OCI-LY1 (cell line): ENCODE measurements at regions not wholly inside any gene's neighbourhood (a gene's known extent, or its start where the extent isn't known, plus 50 kb on each side); places are given as distances from the start of the nearest gene placed in this dataset.

ENCODE experiments used
- H2AFZ ChIP-seq: fragments of 200-600 bp; sonication (generic), shearing (Covaris generic); 2 replicates; pipeline ENCODE4 v1.6.0; 2014; ENCODE audit warnings: antibody characterized with exemption, mild to moderate bottlenecking, low read length
- H3F3A ChIP-seq: fragments of 200-600 bp; sonication (generic), shearing (Covaris generic); 2 replicates; pipeline ENCODE4 v1.6.0; 2014; ENCODE audit warnings: mild to moderate bottlenecking, antibody characterized with exemption, low read length, moderate library complexity; ENCODE audit not compliant: insufficient read depth
- H3K27ac ChIP-seq: fragments of 200-600 bp; sonication (generic); 2 replicates; pipeline ENCODE4 v1.5.1; 2014; ENCODE audit warnings: low read length, mixed run types, mild to moderate bottlenecking, low read depth; ENCODE audit not compliant: poor library complexity, severe bottlenecking
- H3K27me3 ChIP-seq: fragments of 200-600 bp; sonication (generic); 2 replicates; pipeline ENCODE4 v1.6.0; 2014; ENCODE audit warnings: antibody characterized with exemption, mild to moderate bottlenecking, low read length, moderate library complexity; ENCODE audit not compliant: insufficient read depth
- H3K36me3 ChIP-seq: fragments of 200-600 bp; sonication (generic); 2 replicates; pipeline ENCODE4 v1.6.1; 2014; ENCODE audit warnings: mild to moderate bottlenecking, antibody characterized with exemption, low read length, moderate library complexity, mixed read lengths; ENCODE audit not compliant: insufficient read depth
- H3K4me1 ChIP-seq: fragments of 200-600 bp; sonication (generic); 2 replicates; pipeline ENCODE4 v1.5.1; 2014; ENCODE audit warnings: mild to moderate bottlenecking, low read length, moderate library complexity; ENCODE audit not compliant: insufficient read depth, severe bottlenecking
- H3K4me2 ChIP-seq: fragments of 200-600 bp; sonication (generic), shearing (Covaris generic); 2 replicates; pipeline ENCODE4 v1.6.1; 2014; ENCODE audit warnings: low read length
- H3K4me3 ChIP-seq: fragments of 200-600 bp; sonication (generic); 2 replicates; pipeline ENCODE4 v1.5.1; 2014; ENCODE audit warnings: low read length, low read depth, mild to moderate bottlenecking, mixed read lengths; ENCODE audit not compliant: poor library complexity, severe bottlenecking
- H3K79me2 ChIP-seq: fragments of 200-600 bp; shearing (Covaris generic); 2 replicates; pipeline ENCODE4 v1.6.1; 2016; ENCODE audit warnings: mixed run types, low read length, mixed read lengths; ENCODE audit not compliant: insufficient read depth
- H3K9ac ChIP-seq: fragments of 200-600 bp; sonication (generic), shearing (Covaris generic); 2 replicates; pipeline ENCODE4 v1.6.1; 2014; ENCODE audit warnings: mild to moderate bottlenecking, low read length, mixed read lengths
- H3K9me2 ChIP-seq: fragments of 200-600 bp; sonication (generic), shearing (Covaris generic); 2 replicates; pipeline ENCODE4 v1.6.1; 2014; ENCODE audit warnings: low read depth, mild to moderate bottlenecking, low read length, mixed read lengths
- H3K9me3 ChIP-seq: fragments of 200-600 bp; shearing (Covaris generic); 2 replicates; pipeline ENCODE4 v1.6.1; 2014; ENCODE audit warnings: low read length, mixed read lengths
- H4K20me1 ChIP-seq: fragments of 200-600 bp; sonication (generic), shearing (Covaris generic); 2 replicates; pipeline ENCODE4 v1.6.0; 2016; ENCODE audit warnings: mild to moderate bottlenecking, low read length; ENCODE audit not compliant: insufficient read depth
- EZH2 ChIP-seq: fragments of 200-600 bp; sonication (generic), shearing (Covaris generic); IDR thresholded peaks from 2 replicates; pipeline ENCODE4 v1.8.0; 2017; ENCODE audit warnings: borderline replicate concordance, mixed run types, mild to moderate bottlenecking, antibody characterized with exemption, low read length, moderate library complexity, mixed read lengths
- TF ChIP-seq, protein P1 (sequence below): fragments of 200-600 bp; sonication (generic), shearing (Covaris generic); IDR thresholded peaks from 2 replicates; pipeline ENCODE4 v1.5.1; 2017; ENCODE audit warnings: mild to moderate bottlenecking, antibody characterized with exemption, low read length, moderate library complexity, mixed read lengths

DNA sequence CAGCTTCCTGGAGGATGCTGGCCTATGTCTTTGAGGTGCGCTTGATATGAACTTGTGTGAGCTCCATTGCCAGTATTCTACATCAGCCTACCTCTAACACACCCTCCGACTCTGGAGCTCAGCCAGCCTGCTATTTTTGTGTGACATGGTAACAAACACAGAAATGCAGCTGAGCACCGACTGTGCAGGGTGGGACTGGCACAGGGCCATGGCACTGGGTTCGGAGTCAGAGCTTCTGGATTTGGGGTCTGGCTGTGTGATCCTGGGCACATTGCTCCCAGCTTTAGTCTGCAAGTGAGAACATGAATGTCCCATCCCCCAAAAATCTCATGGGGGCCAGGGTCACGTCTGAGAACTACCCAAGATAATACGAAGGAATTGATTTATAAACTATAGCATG is 257.2 kb upstream of the CTBP2 start:
- H3K4me1 ChIP-seq, result no peaks in the 10 kb centered on the region
- no peak overlapping the region for H3K4me2 ChIP-seq
- no peak overlapping the region for H3K27ac ChIP-seq

GRCh38 chr10:125415964-125416363 is 255.6 kb upstream of the CTBP2 start:
- H3K36me3 ChIP-seq, result no peaks in the 10 kb centered on the region
- no peak overlapping the region for H3K27ac ChIP-seq
- H3K9me2 ChIP-seq, result no peaks in the 10 kb centered on the region
- no peak overlapping the region for H3K4me3 ChIP-seq
- H3K27me3 ChIP-seq, result no peaks in the 10 kb centered on the region
- H3K9ac ChIP-seq, result no peak overlapping the region
- TF ChIP-seq EZH2, result no peak
- TF ChIP-seq, protein P1, sequence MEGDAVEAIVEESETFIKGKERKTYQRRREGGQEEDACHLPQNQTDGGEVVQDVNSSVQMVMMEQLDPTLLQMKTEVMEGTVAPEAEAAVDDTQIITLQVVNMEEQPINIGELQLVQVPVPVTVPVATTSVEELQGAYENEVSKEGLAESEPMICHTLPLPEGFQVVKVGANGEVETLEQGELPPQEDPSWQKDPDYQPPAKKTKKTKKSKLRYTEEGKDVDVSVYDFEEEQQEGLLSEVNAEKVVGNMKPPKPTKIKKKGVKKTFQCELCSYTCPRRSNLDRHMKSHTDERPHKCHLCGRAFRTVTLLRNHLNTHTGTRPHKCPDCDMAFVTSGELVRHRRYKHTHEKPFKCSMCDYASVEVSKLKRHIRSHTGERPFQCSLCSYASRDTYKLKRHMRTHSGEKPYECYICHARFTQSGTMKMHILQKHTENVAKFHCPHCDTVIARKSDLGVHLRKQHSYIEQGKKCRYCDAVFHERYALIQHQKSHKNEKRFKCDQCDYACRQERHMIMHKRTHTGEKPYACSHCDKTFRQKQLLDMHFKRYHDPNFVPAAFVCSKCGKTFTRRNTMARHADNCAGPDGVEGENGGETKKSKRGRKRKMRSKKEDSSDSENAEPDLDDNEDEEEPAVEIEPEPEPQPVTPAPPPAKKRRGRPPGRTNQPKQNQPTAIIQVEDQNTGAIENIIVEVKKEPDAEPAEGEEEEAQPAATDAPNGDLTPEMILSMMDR, result no peak
- no peaks in the 10 kb centered on the region for H3K79me2 ChIP-seq
- no peaks in the 10 kb centered on the region for H3K4me1 ChIP-seq
- no peak overlapping the region for H2AFZ ChIP-seq
- H3F3A ChIP-seq, result no peaks in the 10 kb centered on the region
- H4K20me1 ChIP-seq, result no peaks in the 10 kb centered on the region
- no peak overlapping the region for H3K4me2 ChIP-seq
- H3K9me3 ChIP-seq, result no peaks in the 10 kb centered on the region

More for the DNA sequence above, 257.2 kb upstream of the CTBP2 start:
- no peak overlapping the region for H3K4me3 ChIP-seq
- no peaks in the 10 kb centered on the region for H3K79me2 ChIP-seq
- H3K9ac ChIP-seq, result no peak overlapping the region
- H3K36me3 ChIP-seq, result no peaks in the 10 kb centered on the region
- H3K9me2 ChIP-seq, result no peaks in the 10 kb centered on the region
- no peak for TF ChIP-seq EZH2
- TF ChIP-seq, protein P1, result no peak
- H2AFZ ChIP-seq, result no peak overlapping the region
- no peaks in the 10 kb centered on the region for H3K9me3 ChIP-seq
- no peaks in the 10 kb centered on the region for H4K20me1 ChIP-seq
- H3K27me3 ChIP-seq, result no peaks in the 10 kb centered on the region
- H3F3A ChIP-seq, result no peaks in the 10 kb centered on the region

- Histone ChIP-seq H3K27ac (no peak overlapping the region), H3K36me3 (no peaks in the 10 kb centered on the region), H3K4me1 (no peaks in the 10 kb centered on the region), H2AFZ (no peak overlapping the region), H3K9me3 (no peaks in the 10 kb centered on the region), H3K27me3 (no peaks in the 10 kb centered on the region), H3K9me2 (no peaks in the 10 kb centered on the region), H3F3A (no peaks in the 10 kb centered on the region), H3K4me2 (no peak overlapping the region), H3K4me3 (no peak overlapping the region), H3K9ac (no peak overlapping the region), H3K79me2 (no peaks in the 10 kb centered on the region), H4K20me1 (no peaks in the 10 kb centered on the region)
- no peak for TF ChIP-seq EZH2
- TF ChIP-seq, protein P1, result no peak
Observed at GRCh38 chr10:125415006-125415633, 254.8 kb upstream of the CTBP2 start.
